Liver (tissue), 3 donors: ENCODE measurements at regions not wholly inside any gene's neighbourhood (a gene's known extent, or its start where the extent isn't known, plus 50 kb on each side); places are given as distances from the start of the nearest gene placed in this dataset.
"Not testable (repeated sequence)": the region's sequence is repeated elsewhere in the genome, so short reads cannot be mapped to it uniquely, and the experiment has no call there.

ENCODE experiments used
- ATF3 ChIP-seq: IDR thresholded peaks from 2 replicates; pipeline ENCODE4 v1.6.1; 2016; ENCODE audit warnings: antibody characterized with exemption
- CTCF ChIP-seq: fragments of 150-350 bp; IDR thresholded peaks from 2 replicates; pipeline ENCODE4 v1.5.1; 2017; ENCODE audit warnings: improper control_type of control experiment, low read depth, low read length; ENCODE audit not compliant: missing input control
- HNF4G ChIP-seq: IDR thresholded peaks from 2 replicates; pipeline ENCODE4 v1.6.1; 2016; ENCODE audit warnings: antibody characterized with exemption
- REST ChIP-seq: IDR thresholded peaks from 2 replicates; pipeline ENCODE4 v1.6.1; 2016; ENCODE audit warnings: antibody characterized with exemption, mild to moderate bottlenecking
- donor health status: healthy.
- donor health status: healthy.

GRCh38 chr2:89224803-89225202 lies 533.3 kb downstream of the RPIA start:
- not testable (repeated sequence) for TF ChIP-seq ATF3, CTCF, HNF4G, REST
